Neural progenitor cell (in vitro differentiated cells): ENCODE measurements at regions not wholly inside any gene's neighbourhood (a gene's known extent, or its start where the extent isn't known, plus 50 kb on each side); places are given as distances from the start of the nearest gene placed in this dataset.

ENCODE experiments used
- DNase-seq: peaks from one replicate; pipeline ENCODE4 v3.0.0-alpha.2; 2016; ENCODE audit warnings: low spot score
- H2AFZ ChIP-seq: fragments of 200-600 bp; sonication (generic); replicated peaks from 2 replicates; pipeline ENCODE4 v1.6.1; 2016; ENCODE audit warnings: antibody characterized with exemption
- H3F3A ChIP-seq: fragments of 200-600 bp; sonication (generic); 2 replicates; pipeline ENCODE4 v1.6.1; 2016; ENCODE audit warnings: antibody characterized with exemption, low read depth
- H3K27ac ChIP-seq: fragments of 200-600 bp; sonication (generic); 2 replicates; pipeline ENCODE4 v1.5.1; 2016; ENCODE audit warnings: mild to moderate bottlenecking
- H3K27me3 ChIP-seq: fragments of 200-600 bp; sonication (generic); 2 replicates; pipeline ENCODE4 v1.6.1; 2016; ENCODE audit warnings: mild to moderate bottlenecking, moderate library complexity
- H3K36me3 ChIP-seq: fragments of 200-600 bp; sonication (generic); 2 replicates; pipeline ENCODE4 v1.5.1; 2016
- H3K4me1 ChIP-seq: fragments of 200-600 bp; sonication (generic); 2 replicates; pipeline ENCODE4 v1.6.1; 2016; ENCODE audit warnings: mixed run types
- H3K4me2 ChIP-seq: fragments of 200-600 bp; sonication (generic); 2 replicates; pipeline ENCODE4 v1.6.1; 2016
- H3K4me3 ChIP-seq: fragments of 200-600 bp; sonication (generic); 2 replicates; pipeline ENCODE4 v1.5.1; 2016
- H3K79me2 ChIP-seq: fragments of 200-600 bp; sonication (generic); 2 replicates; pipeline ENCODE4 v1.6.1; 2016; ENCODE audit warnings: low read depth
- H3K9ac ChIP-seq: fragments of 200-600 bp; sonication (generic); 2 replicates; pipeline ENCODE4 v1.6.1; 2016
- H3K9me3 ChIP-seq: fragments of 200-600 bp; sonication (generic); 2 replicates; pipeline ENCODE4 v1.5.1; 2016; ENCODE audit warnings: low read depth
- H4K20me1 ChIP-seq: fragments of 200-600 bp; sonication (generic); 2 replicates; pipeline ENCODE4 v1.6.1; 2016; ENCODE audit warnings: low read depth
- H3K27ac Mint-ChIP-seq: 3 replicates; pipeline ENCODE4 v1.8.0; 2021; ENCODE audit warnings: mixed read lengths
- H3K27me3 Mint-ChIP-seq: 2 replicates; pipeline ENCODE4 v1.8.0; 2022; ENCODE audit warnings: low read depth, mild to moderate bottlenecking, inconsistent platforms, moderate library complexity, mixed read lengths; ENCODE audit not compliant: insufficient read depth
- H3K36me3 Mint-ChIP-seq: 3 replicates; pipeline ENCODE4 v1.8.0; 2021; ENCODE audit warnings: mixed read lengths
- H3K4me1 Mint-ChIP-seq: 3 replicates; pipeline ENCODE4 v1.8.0; 2021; ENCODE audit warnings: mixed read lengths
- H3K4me3 Mint-ChIP-seq: 3 replicates; pipeline ENCODE4 v1.8.0; 2021; ENCODE audit warnings: mild to moderate bottlenecking, moderate library complexity, mixed read lengths
- H3K9me3 Mint-ChIP-seq: 3 replicates; pipeline ENCODE4 v1.8.0; 2020; ENCODE audit warnings: mixed read lengths
- CTCF ChIP-seq: fragments of 200-600 bp; sonication (generic); IDR thresholded peaks from 2 replicates; pipeline ENCODE4 v1.5.1; 2017; ENCODE audit warnings: antibody characterized with exemption, mild to moderate bottlenecking
- EZH2 ChIP-seq: fragments of 200-600 bp; sonication (generic); IDR thresholded peaks from 2 replicates; pipeline ENCODE4 v1.6.1; 2017; ENCODE audit warnings: antibody characterized with exemption, mild to moderate bottlenecking, moderate library complexity
- EZH2phosphoT487 ChIP-seq: fragments of 200-600 bp; sonication (generic); IDR thresholded peaks from 2 replicates; pipeline ENCODE4 v1.6.1; 2017; ENCODE audit warnings: antibody characterized with exemption

DNA sequence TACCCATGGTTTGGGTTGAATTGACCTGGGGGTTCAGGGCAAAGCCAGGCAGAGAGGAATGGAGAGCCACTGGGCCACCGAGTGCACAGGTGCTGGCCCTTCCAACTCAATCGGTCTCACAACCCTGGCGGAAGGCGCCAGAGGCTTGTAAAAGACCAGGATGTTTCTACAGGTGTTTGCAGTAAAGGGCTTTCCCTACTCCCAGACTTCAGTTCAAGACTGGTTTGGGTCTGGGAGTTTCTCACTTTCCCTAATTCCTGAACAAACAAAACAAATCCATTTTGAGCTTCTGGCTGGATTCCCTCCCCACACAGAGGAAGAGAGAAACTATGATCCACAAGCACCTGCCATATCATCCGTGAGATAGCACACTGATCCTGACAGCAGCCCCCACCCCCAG lies 125.2 kb upstream of the KLF4 start:
- Mint-ChIP-seq H3K9me3 (no peaks in the 10 kb centered on the region), H3K4me1 (no peaks in the 10 kb centered on the region), H3K27me3 (peaks cover 5% of the 10 kb centered on the region), H3K36me3 (no peaks in the 10 kb centered on the region), H3K27ac (no peak overlapping the region), H3K4me3 (no peak overlapping the region)
- TF ChIP-seq CTCF = no peak
- TF ChIP-seq EZH2phosphoT487 = no peak
- TF ChIP-seq EZH2 = no peak
- no peaks in the 10 kb centered on the region for H4K20me1 ChIP-seq
- H3K4me2 ChIP-seq = no peak overlapping the region
- no peak for DNase-seq
- no peaks in the 10 kb centered on the region for H3K27me3 ChIP-seq
- no peaks in the 10 kb centered on the region for H3K4me1 ChIP-seq
- H3K9ac ChIP-seq = no peak overlapping the region
- H3K79me2 ChIP-seq = no peaks in the 10 kb centered on the region
- H3K9me3 ChIP-seq = no peaks in the 10 kb centered on the region
- no peaks in the 10 kb centered on the region for H3F3A ChIP-seq
- no peak overlapping the region for H3K4me3 ChIP-seq
- H3K36me3 ChIP-seq = no peaks in the 10 kb centered on the region
- no peak overlapping the region for H3K27ac ChIP-seq
- H2AFZ ChIP-seq = no peak overlapping the region

- no peaks in the 10 kb centered on the region for H3K36me3 Mint-ChIP-seq
- H3K9ac ChIP-seq = no peak overlapping the region
- no peak overlapping the region for H3K4me3 Mint-ChIP-seq
- no peaks in the 10 kb centered on the region for H3F3A ChIP-seq
- H3K4me1 Mint-ChIP-seq = no peaks in the 10 kb centered on the region
- H3K27me3 ChIP-seq = no peaks in the 10 kb centered on the region
- no peak overlapping the region for H3K4me2 ChIP-seq
- H3K27me3 Mint-ChIP-seq = peaks cover 5% of the 10 kb centered on the region
- no peaks in the 10 kb centered on the region for H3K4me1 ChIP-seq
- no peak overlapping the region for H2AFZ ChIP-seq
- TF ChIP-seq EZH2 (no peak), EZH2phosphoT487 (no peak), CTCF (no peak)
- no peaks in the 10 kb centered on the region for H3K79me2 ChIP-seq
- no peak overlapping the region for H3K27ac ChIP-seq
- no peak overlapping the region for H3K27ac Mint-ChIP-seq
- no peaks in the 10 kb centered on the region for H3K9me3 ChIP-seq
- H3K4me3 ChIP-seq = no peak overlapping the region
- no peaks in the 10 kb centered on the region for H3K9me3 Mint-ChIP-seq
- no peak for DNase-seq
- no peaks in the 10 kb centered on the region for H4K20me1 ChIP-seq
- H3K36me3 ChIP-seq = no peaks in the 10 kb centered on the region
Observed at GRCh38 chr9:107613321-107613720, 123.8 kb upstream of the KLF4 start.

DNA sequence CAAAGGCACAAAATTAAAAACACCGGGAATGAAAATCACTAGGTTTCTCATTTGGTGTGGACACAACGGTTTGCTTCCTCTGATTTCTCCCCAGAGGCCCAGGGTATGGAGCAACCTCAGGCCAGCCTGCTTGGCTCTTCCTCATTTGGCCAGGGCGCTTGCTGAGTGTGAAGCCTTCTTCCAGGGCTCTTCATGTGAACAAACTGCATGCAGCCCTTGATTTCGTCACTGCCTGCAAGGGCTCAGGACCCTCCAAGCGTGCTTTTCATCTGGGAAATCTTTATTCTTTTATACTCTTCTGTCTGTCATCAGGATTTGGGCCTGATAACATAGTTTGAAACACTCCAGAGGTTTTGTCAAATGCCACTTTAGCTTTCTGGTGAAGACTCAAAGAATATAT lies 122.6 kb upstream of the KLF4 start:
- Histone ChIP-seq H3K9me3 (no peaks in the 10 kb centered on the region), H3K27me3 (no peaks in the 10 kb centered on the region), H3F3A (no peaks in the 10 kb centered on the region), H3K4me1 (no peaks in the 10 kb centered on the region), H3K79me2 (no peaks in the 10 kb centered on the region), H3K4me2 (no peak overlapping the region), H3K27ac (no peak overlapping the region), H3K4me3 (no peak overlapping the region), H3K9ac (no peak overlapping the region), H2AFZ (no peak overlapping the region), H3K36me3 (no peaks in the 10 kb centered on the region), H4K20me1 (no peaks in the 10 kb centered on the region)
- Mint-ChIP-seq H3K4me3 (no peak overlapping the region), H3K36me3 (no peaks in the 10 kb centered on the region), H3K27ac (no peak overlapping the region), H3K27me3 (peaks cover 5% of the 10 kb centered on the region), H3K4me1 (no peaks in the 10 kb centered on the region), H3K9me3 (no peaks in the 10 kb centered on the region)
- TF ChIP-seq EZH2 (no peak), CTCF (no peak), EZH2phosphoT487 (no peak)
- no peak for DNase-seq

DNA sequence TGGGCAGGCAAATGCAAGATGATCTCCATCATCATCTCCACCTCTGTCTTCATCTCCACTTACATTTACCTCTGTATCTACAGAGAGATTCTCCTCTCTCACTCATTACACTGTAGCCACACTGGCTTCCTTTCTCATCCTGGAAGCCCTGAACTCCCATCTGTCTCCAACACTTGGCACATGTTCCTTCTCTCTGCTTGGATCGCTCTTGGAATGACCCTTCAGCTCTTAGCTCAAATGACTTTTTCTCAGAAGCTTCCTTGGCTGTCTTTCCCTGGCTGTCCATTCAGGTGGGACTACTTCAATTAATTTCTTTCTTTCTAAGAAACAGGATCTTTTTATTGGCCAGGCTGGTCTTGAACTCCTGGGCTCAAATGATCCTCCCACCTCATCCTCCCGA lies 120.0 kb upstream of the KLF4 start:
- H3K36me3 Mint-ChIP-seq = no peaks in the 10 kb centered on the region
- H3K4me1 Mint-ChIP-seq = no peaks in the 10 kb centered on the region
- H2AFZ ChIP-seq = no peak overlapping the region
- H3K4me3 Mint-ChIP-seq = no peak overlapping the region
- H4K20me1 ChIP-seq = no peaks in the 10 kb centered on the region
- H3K27ac Mint-ChIP-seq = no peak overlapping the region
- H3K9me3 Mint-ChIP-seq = no peaks in the 10 kb centered on the region
- H3K27me3 ChIP-seq = no peaks in the 10 kb centered on the region
- no peak overlapping the region for H3K4me2 ChIP-seq
- no peak for DNase-seq
- no peak for TF ChIP-seq CTCF
- no peak for TF ChIP-seq EZH2phosphoT487
- no peak for TF ChIP-seq EZH2
- no peaks in the 10 kb centered on the region for H3K4me1 ChIP-seq
- H3F3A ChIP-seq = no peaks in the 10 kb centered on the region
- H3K27me3 Mint-ChIP-seq = peaks cover 2% of the 10 kb centered on the region
- H3K36me3 ChIP-seq = no peaks in the 10 kb centered on the region
- no peaks in the 10 kb centered on the region for H3K9me3 ChIP-seq
- no peak overlapping the region for H3K27ac ChIP-seq
- H3K79me2 ChIP-seq = no peaks in the 10 kb centered on the region
- no peak overlapping the region for H3K4me3 ChIP-seq
- H3K9ac ChIP-seq = no peak overlapping the region
